Activated T-cell treated with anti-CD3 and anti-CD28 coated beads, Interleukin-2, amount 50 U/mL, for 4 hours (primary cell): ENCODE measurements at regions not wholly inside any gene's neighbourhood (a gene's known extent, or its start where the extent isn't known, plus 50 kb on each side); places are given as distances from the start of the nearest gene placed in this dataset.
"Not testable (repeated sequence)": the region's sequence is repeated elsewhere in the genome, so short reads cannot be mapped to it uniquely, and the experiment has no call there.

Experiments used
- ATAC-seq, 2 donors: fragments of 200-7000 bp; cut with Tn5 transposase; one replicate each; pipeline ENCODE4 v1.10.0; 2021
- DNase-seq: peaks from one replicate; pipeline ENCODE4 v3.0.0-alpha.2; 2020
- H3K27me3 Mint-ChIP-seq: one replicate; pipeline ENCODE4 v1.8.0; 2021; ENCODE audit warnings: low read depth, mixed read lengths
- H3K36me3 Mint-ChIP-seq: one replicate; pipeline ENCODE4 v1.8.0; 2022; ENCODE audit warnings: mixed read lengths; ENCODE audit not compliant: insufficient read depth
- H3K4me1 Mint-ChIP-seq: one replicate; pipeline ENCODE4 v1.8.0; 2021; ENCODE audit warnings: low read depth, mixed read lengths
- H3K4me3 Mint-ChIP-seq: one replicate; pipeline ENCODE4 v1.8.0; 2021; ENCODE audit warnings: mild to moderate bottlenecking, moderate library complexity, mixed read lengths
- H3K9me3 Mint-ChIP-seq: one replicate; pipeline ENCODE4 v1.8.0; 2021; ENCODE audit warnings: mixed read lengths

- H3K9me3 Mint-ChIP-seq, H3K27me3 Mint-ChIP-seq, H3K4me3 Mint-ChIP-seq, ATAC-seq, H3K4me1 Mint-ChIP-seq, DNase-seq, H3K36me3 Mint-ChIP-seq: not testable (repeated sequence)
These were observed 1417.0 kb upstream of the PCDH10 start for GRCh38 chr4:131732034-131732630.

- not testable (repeated sequence) for H3K4me1 Mint-ChIP-seq, H3K9me3 Mint-ChIP-seq, ATAC-seq, DNase-seq, H3K27me3 Mint-ChIP-seq, H3K36me3 Mint-ChIP-seq, H3K4me3 Mint-ChIP-seq
These were observed 1414.8 kb upstream of the PCDH10 start for GRCh38 chr4:131734321-131734720.

- not testable (repeated sequence) for H3K36me3 Mint-ChIP-seq, H3K9me3 Mint-ChIP-seq, H3K4me3 Mint-ChIP-seq, H3K4me1 Mint-ChIP-seq, H3K27me3 Mint-ChIP-seq, ATAC-seq
- DNase-seq = peak; percentile 12
These were observed 1414.2 kb upstream of the PCDH10 start for GRCh38 chr4:131734851-131735385.

- H3K4me3 Mint-ChIP-seq, H3K9me3 Mint-ChIP-seq, ATAC-seq, H3K4me1 Mint-ChIP-seq, H3K27me3 Mint-ChIP-seq, H3K36me3 Mint-ChIP-seq, DNase-seq: not testable (repeated sequence)
These were observed 1410.1 kb upstream of the PCDH10 start for GRCh38 chr4:131738991-131739390.

- not testable (repeated sequence) for H3K27me3 Mint-ChIP-seq, DNase-seq, H3K36me3 Mint-ChIP-seq, H3K4me1 Mint-ChIP-seq, H3K4me3 Mint-ChIP-seq, H3K9me3 Mint-ChIP-seq, ATAC-seq
These were observed 1407.3 kb upstream of the PCDH10 start for GRCh38 chr4:131741836-131742235.

GRCh38 chr4:131742536-131743205 is 1406.4 kb upstream of the PCDH10 start:
- H3K4me1 Mint-ChIP-seq, H3K4me3 Mint-ChIP-seq, H3K27me3 Mint-ChIP-seq, ATAC-seq, H3K36me3 Mint-ChIP-seq, H3K9me3 Mint-ChIP-seq: not testable (repeated sequence)
- DNase-seq = peak; percentile 32

GRCh38 chr4:131743348-131743747 is 1405.7 kb upstream of the PCDH10 start:
- not testable (repeated sequence) for H3K4me3 Mint-ChIP-seq, ATAC-seq, DNase-seq, H3K27me3 Mint-ChIP-seq, H3K9me3 Mint-ChIP-seq, H3K36me3 Mint-ChIP-seq, H3K4me1 Mint-ChIP-seq

GRCh38 chr4:131747203-131747602 is 1401.9 kb upstream of the PCDH10 start:
- H3K4me1 Mint-ChIP-seq, H3K27me3 Mint-ChIP-seq, H3K9me3 Mint-ChIP-seq, ATAC-seq, H3K36me3 Mint-ChIP-seq, H3K4me3 Mint-ChIP-seq: not testable (repeated sequence)
- peak; percentile 31 for DNase-seq

- H3K9me3 Mint-ChIP-seq, ATAC-seq, H3K36me3 Mint-ChIP-seq, H3K27me3 Mint-ChIP-seq, H3K4me3 Mint-ChIP-seq, H3K4me1 Mint-ChIP-seq, DNase-seq: not testable (repeated sequence)
These were observed 1399.9 kb upstream of the PCDH10 start for GRCh38 chr4:131749224-131749623.

- H3K4me1 Mint-ChIP-seq, ATAC-seq, H3K9me3 Mint-ChIP-seq, H3K36me3 Mint-ChIP-seq, DNase-seq, H3K4me3 Mint-ChIP-seq, H3K27me3 Mint-ChIP-seq: not testable (repeated sequence)
These were observed 1399.1 kb upstream of the PCDH10 start for GRCh38 chr4:131750006-131750405.

- not testable (repeated sequence) for DNase-seq, H3K4me3 Mint-ChIP-seq, H3K27me3 Mint-ChIP-seq, ATAC-seq, H3K4me1 Mint-ChIP-seq, H3K36me3 Mint-ChIP-seq, H3K9me3 Mint-ChIP-seq
These were observed 1398.6 kb upstream of the PCDH10 start for GRCh38 chr4:131750469-131750868.

GRCh38 chr4:131762234-131762633 is 1386.9 kb upstream of the PCDH10 start:
- not testable (repeated sequence) for H3K27me3 Mint-ChIP-seq, H3K4me1 Mint-ChIP-seq, H3K9me3 Mint-ChIP-seq, DNase-seq, H3K4me3 Mint-ChIP-seq, ATAC-seq, H3K36me3 Mint-ChIP-seq

- no peaks in the 10 kb centered on the region for H3K27me3 Mint-ChIP-seq
- DNase-seq (no peak), ATAC-seq (no peak)
- H3K4me1 Mint-ChIP-seq = no peaks in the 10 kb centered on the region
- H3K36me3 Mint-ChIP-seq = no peaks in the 10 kb centered on the region
- H3K9me3 Mint-ChIP-seq = no peaks in the 10 kb centered on the region
- H3K4me3 Mint-ChIP-seq = no peak overlapping the region
These were observed 1384.4 kb upstream of the PCDH10 start for GRCh38 chr4:131764730-131765129.

- not testable (repeated sequence) for ATAC-seq, H3K4me3 Mint-ChIP-seq
These were observed 1374.7 kb upstream of the PCDH10 start for GRCh38 chr4:131774382-131774781.

GRCh38 chr4:131810565-131810964 is 1338.5 kb upstream of the PCDH10 start:
- not testable (repeated sequence) for H3K4me3 Mint-ChIP-seq, H3K4me1 Mint-ChIP-seq, H3K36me3 Mint-ChIP-seq, DNase-seq, H3K27me3 Mint-ChIP-seq, ATAC-seq, H3K9me3 Mint-ChIP-seq

More at GRCh38 chr4:131774382-131774781, 1374.7 kb upstream of the PCDH10 start:
- H3K36me3 Mint-ChIP-seq, H3K27me3 Mint-ChIP-seq, H3K9me3 Mint-ChIP-seq, DNase-seq, H3K4me1 Mint-ChIP-seq: not testable (repeated sequence)
